Lower lobe of right lung (tissue), 2 donors: ENCODE measurements at regions not wholly inside any gene's neighbourhood (a gene's known extent, or its start where the extent isn't known, plus 50 kb on each side); places are given as distances from the start of the nearest gene placed in this dataset.

Experiments
- ATAC-seq, 2 donors: fragments of 200-7000 bp; cut with Tn5 transposase; one replicate each; pipeline ENCODE4 v1.9.1; 2020 to 2022; ENCODE audit warnings: mild to moderate bottlenecking in 2 of 2, moderate library complexity in 2 of 2
- DNase-seq: peaks from one replicate; pipeline ENCODE4 v3.0.0-alpha.2; 2020
- H3K27ac ChIP-seq: fragments of 200-600 bp; one replicate; pipeline ENCODE4 v1.8.0; 2022
- H3K27me3 ChIP-seq: fragments of 200-600 bp; one replicate; pipeline ENCODE4 v1.8.0; 2022; ENCODE audit warnings: low read depth
- H3K36me3 ChIP-seq: fragments of 200-600 bp; one replicate; pipeline ENCODE4 v1.8.0; 2022; ENCODE audit warnings: mild to moderate bottlenecking
- H3K4me1 ChIP-seq: fragments of 200-600 bp; one replicate; pipeline ENCODE4 v1.8.0; 2022
- H3K4me3 ChIP-seq: fragments of 200-600 bp; one replicate; pipeline ENCODE4 v1.8.0; 2022; ENCODE audit warnings: mild to moderate bottlenecking
- H3K9me3 ChIP-seq: fragments of 200-600 bp; one replicate; pipeline ENCODE4 v1.8.0; 2022
- intact Hi-C: fragments of 100-400 bp; cut with DNase I; formaldehyde crosslinking; loops from one replicate; pipeline ENCODE4 v1.11.0; 2022
- TF ChIP-seq, protein P1 (sequence below): fragments of 200-600 bp; IDR thresholded peaks from one replicate; pipeline ENCODE4 v1.8.0; 2022; ENCODE audit warnings: antibody characterized with exemption, mild to moderate bottlenecking
- donor health status: DM: no; HTN: yes; CAD: no; lungs with severe emphysema.

DNA sequence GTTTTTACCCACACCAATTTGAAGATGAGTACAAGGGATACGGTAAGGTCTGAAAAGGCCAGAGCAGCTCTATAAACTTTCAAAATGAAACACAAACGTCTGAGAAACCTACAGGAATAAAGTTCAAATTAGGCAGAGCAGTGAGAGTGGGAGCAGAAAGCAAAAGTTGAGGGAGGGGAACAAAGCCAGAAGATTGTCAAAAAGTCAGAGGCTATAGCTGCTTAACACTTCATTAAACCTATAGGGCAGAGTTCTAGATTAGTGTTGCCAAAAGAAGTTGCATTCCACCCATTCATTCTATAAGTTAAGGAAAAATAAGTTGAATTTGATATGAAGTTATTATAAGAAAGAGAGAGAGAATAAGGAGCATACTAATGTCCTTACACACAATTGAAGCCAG is 309.6 kb upstream of the CD180 start:
- no peaks in the 10 kb centered on the region for H3K27me3 ChIP-seq
- no peak for ATAC-seq
- intact Hi-C loops: no loop called here
- no peaks in the 10 kb centered on the region for H3K9me3 ChIP-seq
- no peak overlapping the region for H3K27ac ChIP-seq
- H3K36me3 ChIP-seq: no peaks in the 10 kb centered on the region
- DNase-seq: no peak
- H3K4me1 ChIP-seq: no peaks in the 10 kb centered on the region
- TF ChIP-seq, protein P1, sequence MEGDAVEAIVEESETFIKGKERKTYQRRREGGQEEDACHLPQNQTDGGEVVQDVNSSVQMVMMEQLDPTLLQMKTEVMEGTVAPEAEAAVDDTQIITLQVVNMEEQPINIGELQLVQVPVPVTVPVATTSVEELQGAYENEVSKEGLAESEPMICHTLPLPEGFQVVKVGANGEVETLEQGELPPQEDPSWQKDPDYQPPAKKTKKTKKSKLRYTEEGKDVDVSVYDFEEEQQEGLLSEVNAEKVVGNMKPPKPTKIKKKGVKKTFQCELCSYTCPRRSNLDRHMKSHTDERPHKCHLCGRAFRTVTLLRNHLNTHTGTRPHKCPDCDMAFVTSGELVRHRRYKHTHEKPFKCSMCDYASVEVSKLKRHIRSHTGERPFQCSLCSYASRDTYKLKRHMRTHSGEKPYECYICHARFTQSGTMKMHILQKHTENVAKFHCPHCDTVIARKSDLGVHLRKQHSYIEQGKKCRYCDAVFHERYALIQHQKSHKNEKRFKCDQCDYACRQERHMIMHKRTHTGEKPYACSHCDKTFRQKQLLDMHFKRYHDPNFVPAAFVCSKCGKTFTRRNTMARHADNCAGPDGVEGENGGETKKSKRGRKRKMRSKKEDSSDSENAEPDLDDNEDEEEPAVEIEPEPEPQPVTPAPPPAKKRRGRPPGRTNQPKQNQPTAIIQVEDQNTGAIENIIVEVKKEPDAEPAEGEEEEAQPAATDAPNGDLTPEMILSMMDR: no peak
- no peak overlapping the region for H3K4me3 ChIP-seq

DNA sequence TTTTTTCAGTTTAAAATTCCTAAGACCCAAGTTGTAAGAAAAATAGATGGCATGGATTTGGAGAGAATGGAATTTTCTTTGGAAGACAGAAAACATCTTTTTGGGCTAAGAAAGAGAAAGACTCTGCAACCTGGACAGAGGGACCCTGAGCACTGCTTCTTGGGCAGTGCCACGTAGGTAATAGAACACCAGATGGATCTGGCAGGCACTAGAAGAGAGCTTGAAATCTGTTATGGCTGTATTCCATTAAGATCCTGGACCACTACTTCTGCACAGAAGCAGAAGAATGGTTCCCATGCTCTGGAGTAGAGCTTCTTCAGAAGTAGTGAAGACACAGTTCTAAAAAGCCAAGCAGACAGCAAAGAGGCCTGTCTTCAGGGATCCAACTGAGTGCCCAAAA is 306.4 kb upstream of the CD180 start:
- intact Hi-C loops: no loop called here

DNA sequence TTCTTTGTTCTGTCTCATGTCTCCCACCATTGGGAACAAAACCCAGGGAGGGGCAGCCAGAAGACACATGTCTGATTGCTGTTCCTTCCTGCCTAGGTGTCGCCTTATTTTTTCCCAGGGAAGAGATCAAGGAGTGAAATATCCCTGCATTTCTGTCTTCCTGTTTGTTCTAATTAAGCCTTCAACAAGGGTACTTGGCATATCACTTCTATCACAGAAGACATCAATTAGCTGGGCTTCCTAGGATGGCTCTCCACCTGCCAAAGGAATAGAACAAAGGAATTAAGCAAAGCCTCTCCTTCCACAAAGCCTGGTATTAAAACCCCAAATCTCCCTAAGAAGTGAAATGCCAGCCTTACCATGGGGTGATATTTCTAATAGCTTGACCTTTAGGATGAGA is 299.5 kb upstream of the CD180 start:
- DNase-seq: no peak
- Histone ChIP-seq H3K4me3 (no peak overlapping the region), H3K4me1 (no peaks in the 10 kb centered on the region), H3K27ac (no peak overlapping the region), H3K36me3 (no peaks in the 10 kb centered on the region), H3K9me3 (no peaks in the 10 kb centered on the region), H3K27me3 (no peaks in the 10 kb centered on the region)
- intact Hi-C loops: no loop called here
- TF ChIP-seq, protein P1: no peak
- no peak for ATAC-seq

More for the DNA sequence above, 306.4 kb upstream of the CD180 start:
- Histone ChIP-seq H3K9me3 (no peaks in the 10 kb centered on the region), H3K27me3 (no peaks in the 10 kb centered on the region), H3K4me1 (no peaks in the 10 kb centered on the region), H3K27ac (no peak overlapping the region), H3K4me3 (no peak overlapping the region), H3K36me3 (no peaks in the 10 kb centered on the region)
- TF ChIP-seq, protein P1: no peak
- ATAC-seq (no peak), DNase-seq (no peak)

DNA sequence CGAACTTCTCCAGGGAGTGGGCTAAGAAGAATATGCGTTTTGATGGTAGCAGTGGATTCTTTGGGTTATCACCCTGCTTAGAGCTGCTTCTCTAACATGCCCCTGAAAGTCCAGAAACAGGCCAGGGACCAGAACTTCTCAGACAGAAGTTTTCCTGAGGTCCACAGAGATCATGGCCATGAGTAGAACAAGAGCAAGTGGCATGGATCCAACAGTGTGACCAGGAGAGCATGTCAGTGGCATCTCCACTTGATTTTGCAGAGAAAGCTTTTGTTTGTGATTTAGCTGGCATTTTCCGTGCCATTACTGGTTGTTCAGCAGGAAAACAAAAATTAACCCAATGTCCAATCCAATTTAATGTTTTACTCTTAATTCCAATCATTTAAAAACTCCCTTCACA is 298.5 kb upstream of the CD180 start:
- no peaks in the 10 kb centered on the region for H3K9me3 ChIP-seq
- H3K27me3 ChIP-seq: no peaks in the 10 kb centered on the region
- no peak overlapping the region for H3K27ac ChIP-seq
- H3K4me3 ChIP-seq: no peak overlapping the region
- TF ChIP-seq, protein P1: no peak
- H3K36me3 ChIP-seq: no peaks in the 10 kb centered on the region
- H3K4me1 ChIP-seq: no peaks in the 10 kb centered on the region
- no peak for DNase-seq
- no peak for ATAC-seq
- intact Hi-C loops: no loop called here

DNA sequence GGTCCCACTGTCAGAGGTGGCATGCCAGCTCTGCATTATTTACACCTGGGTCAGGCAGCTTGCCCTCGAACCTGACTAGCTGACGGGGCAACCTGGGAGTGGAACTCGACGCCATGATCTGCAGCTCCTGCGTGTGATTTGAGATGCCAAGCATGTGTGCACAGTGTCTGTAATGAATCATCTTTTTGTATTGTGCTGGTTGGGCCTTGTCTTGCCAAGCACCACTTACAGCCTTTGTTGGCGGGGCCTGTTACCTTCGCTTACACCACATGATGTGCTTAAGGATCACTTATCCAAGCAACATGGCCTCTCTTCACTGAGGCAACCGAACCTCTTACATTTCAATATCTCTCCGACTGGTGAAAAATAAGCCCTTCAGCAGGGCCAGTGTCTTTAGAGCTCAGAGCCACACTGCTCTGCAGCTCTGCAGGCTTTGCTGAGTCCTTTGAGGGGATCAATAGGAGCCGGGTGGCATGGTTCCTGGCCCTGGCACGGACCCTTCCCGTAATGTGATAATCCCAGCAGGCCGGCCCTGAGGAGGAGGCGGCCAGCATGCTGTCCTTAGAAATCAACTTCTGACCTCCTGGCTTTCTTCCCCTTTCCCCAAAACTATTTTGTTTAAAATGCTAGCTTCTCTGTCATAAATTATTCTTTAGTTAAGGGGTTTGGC is 297.7 kb upstream of the CD180 start:
- no peak overlapping the region for H3K4me3 ChIP-seq
- TF ChIP-seq, protein P1: no peak
- no peak for DNase-seq
- no peaks in the 10 kb centered on the region for H3K4me1 ChIP-seq
- ATAC-seq: peak; percentile 7 to 40
- H3K36me3 ChIP-seq: no peaks in the 10 kb centered on the region
- H3K9me3 ChIP-seq: no peaks in the 10 kb centered on the region
- H3K27me3 ChIP-seq: no peaks in the 10 kb centered on the region
- no peak overlapping the region for H3K27ac ChIP-seq
- intact Hi-C loops: no loop called here
